AG09319 (cell line): ENCODE measurements at regions not wholly inside any gene's neighbourhood (a gene's known extent, or its start where the extent isn't known, plus 50 kb on each side); places are given as distances from the start of the nearest gene placed in this dataset.

Source experiments
- DNase-seq: peaks from one replicate; pipeline ENCODE4 v3.0.0-alpha.2; 2010; ENCODE audit warnings: low read depth; ENCODE audit errors: extremely low read depth
- CTCF ChIP-seq: IDR thresholded peaks from 2 replicates; pipeline ENCODE4 v1.5.1; 2011; ENCODE audit warnings: low read depth, mild to moderate bottlenecking, inconsistent platforms, low read length, moderate library complexity

GRCh38 chr2:102929721-102930120 is 167.9 kb downstream of the TMEM182 start:
- no peak for TF ChIP-seq CTCF
- no peak for DNase-seq

GRCh38 chr2:102932501-102932900 is 170.7 kb downstream of the TMEM182 start:
- DNase-seq, result no peak
- TF ChIP-seq CTCF, result no peak

- no peak for TF ChIP-seq CTCF
- no peak for DNase-seq
These were observed 177.4 kb downstream of the TMEM182 start for GRCh38 chr2:102939207-102939606.

GRCh38 chr2:102940684-102941083 is 178.9 kb downstream of the TMEM182 start:
- TF ChIP-seq CTCF, result no peak
- DNase-seq, result no peak

- no peak for DNase-seq
- TF ChIP-seq CTCF, result no peak
These were observed 180.3 kb downstream of the TMEM182 start for GRCh38 chr2:102942107-102942506.

- DNase-seq, result no peak
- TF ChIP-seq CTCF, result no peak
These were observed 181.4 kb downstream of the TMEM182 start for GRCh38 chr2:102943251-102943650.

- TF ChIP-seq CTCF, result no peak
These were observed 188.6 kb downstream of the TMEM182 start for GRCh38 chr2:102950371-102950946.

More at GRCh38 chr2:102950371-102950946, 188.6 kb downstream of the TMEM182 start:
- no peak for DNase-seq
